Neural progenitor cell (in vitro differentiated cells): ENCODE measurements at regions not wholly inside any gene's neighbourhood (a gene's known extent, or its start where the extent isn't known, plus 50 kb on each side); places are given as distances from the start of the nearest gene placed in this dataset.

Experiments
- CTCF ChIP-seq: fragments of 200-600 bp; sonication (generic); IDR thresholded peaks from 2 replicates; pipeline ENCODE4 v1.5.1; 2017; ENCODE audit warnings: antibody characterized with exemption, mild to moderate bottlenecking
- EZH2 ChIP-seq: fragments of 200-600 bp; sonication (generic); IDR thresholded peaks from 2 replicates; pipeline ENCODE4 v1.6.1; 2017; ENCODE audit warnings: antibody characterized with exemption, mild to moderate bottlenecking, moderate library complexity

GRCh38 chr14:100389497-100390104, 66.5 kb downstream of the SLC25A47 start:
- TF ChIP-seq EZH2 (no peak), CTCF (no peak)
